Ishikawa (cell line): ENCODE measurements at regions not wholly inside any gene's neighbourhood (a gene's known extent, or its start where the extent isn't known, plus 50 kb on each side); places are given as distances from the start of the nearest gene placed in this dataset.

Experiments used
- CEBPB ChIP-seq: IDR thresholded peaks from 2 replicates; pipeline ENCODE4 v1.6.1; 2012
- CREB1 ChIP-seq: IDR thresholded peaks from 2 replicates; pipeline ENCODE4 v1.6.1; 2012; ENCODE audit warnings: low read depth
- EGR1 ChIP-seq: IDR thresholded peaks from 2 replicates; pipeline ENCODE4 v1.6.1; 2012
- FOXM1 ChIP-seq: IDR thresholded peaks from 2 replicates; pipeline ENCODE4 v1.6.1; 2012; ENCODE audit warnings: low read depth, borderline replicate concordance
- MAX ChIP-seq: IDR thresholded peaks from 2 replicates; pipeline ENCODE4 v1.6.1; 2012
- NFIC ChIP-seq: IDR thresholded peaks from 2 replicates; pipeline ENCODE4 v1.6.1; 2012
- RAD21 ChIP-seq: IDR thresholded peaks from 2 replicates; pipeline ENCODE4 v1.6.1; 2012; ENCODE audit warnings: low read depth
- REST ChIP-seq: IDR thresholded peaks from 2 replicates; pipeline ENCODE4 v1.6.1; 2012; ENCODE audit warnings: low read depth, mild to moderate bottlenecking
- TAF1 ChIP-seq: IDR thresholded peaks from 2 replicates; pipeline ENCODE4 v1.6.1; 2012; ENCODE audit warnings: low read depth, mild to moderate bottlenecking
- TCF12 ChIP-seq: IDR thresholded peaks from 2 replicates; pipeline ENCODE4 v1.6.1; 2012; ENCODE audit warnings: low read depth
- TEAD4 ChIP-seq: IDR thresholded peaks from 2 replicates; pipeline ENCODE4 v1.6.1; 2012
- YY1 ChIP-seq: IDR thresholded peaks from 2 replicates; pipeline ENCODE4 v1.6.1; 2012; ENCODE audit warnings: low read depth
- ZBTB7A ChIP-seq: IDR thresholded peaks from 2 replicates; pipeline ENCODE4 v1.6.1; 2012; ENCODE audit warnings: low read depth
- TF ChIP-seq, protein P1 (sequence below): IDR thresholded peaks from 2 replicates; pipeline ENCODE4 v1.6.1; 2012

GRCh38 chr4:108555701-108556100 lies 64.7 kb upstream of the RPL34 start:
- no peak for TF ChIP-seq CEBPB
- TF ChIP-seq FOXM1 = no peak
- TF ChIP-seq CREB1 = no peak
- TF ChIP-seq EGR1 = no peak
- no peak for TF ChIP-seq NFIC
- no peak for TF ChIP-seq TCF12
- TF ChIP-seq TAF1 = no peak
- TF ChIP-seq, protein P1, sequence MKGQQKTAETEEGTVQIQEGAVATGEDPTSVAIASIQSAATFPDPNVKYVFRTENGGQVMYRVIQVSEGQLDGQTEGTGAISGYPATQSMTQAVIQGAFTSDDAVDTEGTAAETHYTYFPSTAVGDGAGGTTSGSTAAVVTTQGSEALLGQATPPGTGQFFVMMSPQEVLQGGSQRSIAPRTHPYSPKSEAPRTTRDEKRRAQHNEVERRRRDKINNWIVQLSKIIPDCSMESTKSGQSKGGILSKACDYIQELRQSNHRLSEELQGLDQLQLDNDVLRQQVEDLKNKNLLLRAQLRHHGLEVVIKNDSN = no peak
- no peak for TF ChIP-seq RAD21
- no peak for TF ChIP-seq ZBTB7A
- no peak for TF ChIP-seq YY1

DNA sequence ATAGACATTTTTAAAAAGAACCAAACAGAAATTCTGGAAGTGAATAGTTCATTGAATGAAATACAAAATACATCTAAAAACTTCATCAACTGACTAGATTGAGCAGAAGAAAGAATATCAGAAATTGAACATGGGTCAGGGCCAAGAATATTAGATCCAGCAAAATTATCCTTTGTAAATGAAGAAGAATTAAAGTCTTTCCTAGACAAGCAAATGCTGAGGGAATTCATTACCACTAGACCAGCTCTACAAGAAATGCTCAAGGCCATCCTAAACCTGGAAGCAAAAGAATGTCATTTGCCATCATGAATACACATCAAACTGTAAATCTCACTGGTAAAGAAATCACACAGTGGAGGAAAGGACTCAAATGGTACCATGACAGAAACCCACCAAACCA lies 72.7 kb upstream of the RPL34 start:
- TF ChIP-seq MAX = no peak
- TF ChIP-seq EGR1 = no peak
- no peak for TF ChIP-seq CREB1
- TF ChIP-seq TCF12 = no peak
- no peak for TF ChIP-seq TEAD4
- TF ChIP-seq NFIC = no peak
- no peak for TF ChIP-seq CEBPB
- TF ChIP-seq REST = no peak
- TF ChIP-seq ZBTB7A = no peak
- TF ChIP-seq, protein P1 = no peak

DNA sequence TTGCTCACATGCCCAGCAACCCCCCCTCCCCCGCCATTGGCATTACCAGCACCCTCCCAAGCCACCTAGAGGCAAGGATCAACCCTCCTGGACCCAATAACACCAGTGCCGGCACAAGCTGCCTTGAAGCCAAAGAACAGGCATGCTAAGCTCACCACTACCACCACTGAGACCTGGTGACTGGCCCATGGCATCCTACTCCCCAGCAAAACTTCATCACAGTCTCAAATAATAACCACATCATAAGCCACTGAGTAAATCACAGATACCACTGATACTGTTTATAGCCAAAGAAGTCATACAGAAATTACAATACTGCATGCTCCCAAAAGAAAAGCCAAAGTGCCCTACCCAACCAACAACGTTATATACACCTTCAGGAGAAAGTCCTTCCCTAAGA lies 73.6 kb upstream of the RPL34 start:
- no peak for TF ChIP-seq FOXM1

GRCh38 chr4:108544481-108544880 lies 75.9 kb upstream of the RPL34 start:
- TF ChIP-seq FOXM1 (no peak), ZBTB7A (no peak), YY1 (no peak), NFIC (no peak), EGR1 (no peak), TEAD4 (no peak)
- TF ChIP-seq, protein P1 = no peak

- TF ChIP-seq EGR1 = no peak
- no peak for TF ChIP-seq YY1
- TF ChIP-seq CEBPB = no peak
- no peak for TF ChIP-seq RAD21
- no peak for TF ChIP-seq FOXM1
- no peak for TF ChIP-seq CREB1
These were observed 76.9 kb upstream of the RPL34 start for GRCh38 chr4:108543359-108543968.

DNA sequence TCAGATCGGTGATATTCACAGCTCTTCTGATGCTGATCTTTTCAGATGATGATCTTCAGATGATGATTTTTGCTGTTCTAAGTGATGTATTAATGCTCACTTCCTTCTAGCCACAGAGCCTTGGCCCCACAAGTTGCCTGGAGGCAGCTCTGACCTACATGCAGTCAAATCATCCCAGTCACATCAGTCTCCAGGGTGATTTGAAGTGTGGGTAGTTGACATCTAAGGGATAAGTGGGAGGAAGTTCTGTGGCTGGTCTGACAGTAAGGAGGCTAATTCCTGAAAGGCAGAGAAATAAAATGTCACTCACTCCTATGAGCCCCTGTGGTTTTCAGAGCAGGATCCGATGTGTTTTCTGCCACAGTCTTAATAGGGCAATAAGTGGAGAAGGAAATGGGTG lies 79.8 kb upstream of the RPL34 start:
- TF ChIP-seq YY1 (no peak), CREB1 (no peak), TCF12 (no peak), TAF1 (no peak), RAD21 (no peak), EGR1 (no peak), REST (no peak), FOXM1 (no peak), MAX (no peak), CEBPB (no peak), NFIC (no peak)
